ENCODE measurements at regions not wholly inside any gene's neighbourhood (a gene's known extent, or its start where the extent isn't known, plus 50 kb on each side); places are given as distances from the start of the nearest gene placed in this dataset.

- no peaks in the 10 kb centered on the region for H3K4me1 ChIP-seq (ENCODE audit: control insufficient read depth, insufficient read depth, low read length)
- H3K27me3 ChIP-seq (ENCODE audit: control insufficient read depth, insufficient read depth, low read length), result no peaks in the 10 kb centered on the region
- no peak overlapping the region for H3K4me3 ChIP-seq (ENCODE audit: low read depth in 2 of 2, low read length in 2 of 2)
- in situ Hi-C loops (cut with HindIII; ENCODE audit: low pct_unique_long_range_greater_than_20kb, low sequenced_read_pairs) (no loop called here), intact Hi-C loops (cut with micrococcal nuclease; ENCODE audit: unreplicated experiment) (no loop called here)
- no peak for DNase-seq (ENCODE audit: low read depth, low spot score)
- no peaks in the 10 kb centered on the region for H3K36me3 ChIP-seq (ENCODE audit: control insufficient read depth, insufficient read depth, low read length)
- peaks cover 4% of the 10 kb centered on the region; the same call in 1 of the 2 replicates for H3K9me3 ChIP-seq (ENCODE audit: control insufficient read depth, insufficient read depth, low read depth, low read length)
- ChIA-PET POLR2A (no interaction called here), CTCF (interaction anchor here (0.6 kb wide), 1 partner anchor 185 kb away, joined by 3 read pairs; no protein-coding TSS in a partner anchor)
- TF ChIP-seq SIN3A (IDR thresholded peaks at IDR 0.05; ENCODE audit: borderline replicate concordance, insufficient read depth, low read depth, low read length), result no peak
- TF ChIP-seq, protein P1, sequence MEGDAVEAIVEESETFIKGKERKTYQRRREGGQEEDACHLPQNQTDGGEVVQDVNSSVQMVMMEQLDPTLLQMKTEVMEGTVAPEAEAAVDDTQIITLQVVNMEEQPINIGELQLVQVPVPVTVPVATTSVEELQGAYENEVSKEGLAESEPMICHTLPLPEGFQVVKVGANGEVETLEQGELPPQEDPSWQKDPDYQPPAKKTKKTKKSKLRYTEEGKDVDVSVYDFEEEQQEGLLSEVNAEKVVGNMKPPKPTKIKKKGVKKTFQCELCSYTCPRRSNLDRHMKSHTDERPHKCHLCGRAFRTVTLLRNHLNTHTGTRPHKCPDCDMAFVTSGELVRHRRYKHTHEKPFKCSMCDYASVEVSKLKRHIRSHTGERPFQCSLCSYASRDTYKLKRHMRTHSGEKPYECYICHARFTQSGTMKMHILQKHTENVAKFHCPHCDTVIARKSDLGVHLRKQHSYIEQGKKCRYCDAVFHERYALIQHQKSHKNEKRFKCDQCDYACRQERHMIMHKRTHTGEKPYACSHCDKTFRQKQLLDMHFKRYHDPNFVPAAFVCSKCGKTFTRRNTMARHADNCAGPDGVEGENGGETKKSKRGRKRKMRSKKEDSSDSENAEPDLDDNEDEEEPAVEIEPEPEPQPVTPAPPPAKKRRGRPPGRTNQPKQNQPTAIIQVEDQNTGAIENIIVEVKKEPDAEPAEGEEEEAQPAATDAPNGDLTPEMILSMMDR (IDR thresholded peaks at IDR 0.05), result no peak
- TF ChIP-seq, protein P2, sequence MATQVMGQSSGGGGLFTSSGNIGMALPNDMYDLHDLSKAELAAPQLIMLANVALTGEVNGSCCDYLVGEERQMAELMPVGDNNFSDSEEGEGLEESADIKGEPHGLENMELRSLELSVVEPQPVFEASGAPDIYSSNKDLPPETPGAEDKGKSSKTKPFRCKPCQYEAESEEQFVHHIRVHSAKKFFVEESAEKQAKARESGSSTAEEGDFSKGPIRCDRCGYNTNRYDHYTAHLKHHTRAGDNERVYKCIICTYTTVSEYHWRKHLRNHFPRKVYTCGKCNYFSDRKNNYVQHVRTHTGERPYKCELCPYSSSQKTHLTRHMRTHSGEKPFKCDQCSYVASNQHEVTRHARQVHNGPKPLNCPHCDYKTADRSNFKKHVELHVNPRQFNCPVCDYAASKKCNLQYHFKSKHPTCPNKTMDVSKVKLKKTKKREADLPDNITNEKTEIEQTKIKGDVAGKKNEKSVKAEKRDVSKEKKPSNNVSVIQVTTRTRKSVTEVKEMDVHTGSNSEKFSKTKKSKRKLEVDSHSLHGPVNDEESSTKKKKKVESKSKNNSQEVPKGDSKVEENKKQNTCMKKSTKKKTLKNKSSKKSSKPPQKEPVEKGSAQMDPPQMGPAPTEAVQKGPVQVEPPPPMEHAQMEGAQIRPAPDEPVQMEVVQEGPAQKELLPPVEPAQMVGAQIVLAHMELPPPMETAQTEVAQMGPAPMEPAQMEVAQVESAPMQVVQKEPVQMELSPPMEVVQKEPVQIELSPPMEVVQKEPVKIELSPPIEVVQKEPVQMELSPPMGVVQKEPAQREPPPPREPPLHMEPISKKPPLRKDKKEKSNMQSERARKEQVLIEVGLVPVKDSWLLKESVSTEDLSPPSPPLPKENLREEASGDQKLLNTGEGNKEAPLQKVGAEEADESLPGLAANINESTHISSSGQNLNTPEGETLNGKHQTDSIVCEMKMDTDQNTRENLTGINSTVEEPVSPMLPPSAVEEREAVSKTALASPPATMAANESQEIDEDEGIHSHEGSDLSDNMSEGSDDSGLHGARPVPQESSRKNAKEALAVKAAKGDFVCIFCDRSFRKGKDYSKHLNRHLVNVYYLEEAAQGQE (IDR thresholded peaks at IDR 0.05; ENCODE audit: insufficient read depth in 1 of 2, low read depth in 2 of 2, low read length in 1 of 2), result no peak
- no peak for TF ChIP-seq POLR2AphosphoS5 (IDR thresholded peaks at IDR 0.05; ENCODE audit: low read depth, low read length)
- no peak for TF ChIP-seq TCF7L2 (IDR thresholded peaks at IDR 0.05; ENCODE audit: low read depth, low read length)
- BruUV-seq (replicated peaks), result no TSS peak
- no peak overlapping the region for H3K27ac ChIP-seq (ENCODE audit: low read length)
- no peak for ATAC-seq
Measured at GRCh38 chr7:98687111-98687751, 70.1 kb downstream of the NPTX2 start.

GRCh38 chr7:98691619-98692018 lies 74.5 kb downstream of the NPTX2 start:
- DNase-seq (ENCODE audit: low read depth, low spot score) (no peak), ATAC-seq (no peak)
- ChIA-PET POLR2A (no interaction called here), CTCF (interaction anchor here (0.7 kb wide), 1 partner anchor 337 kb away, joined by 4 read pairs; no protein-coding TSS in a partner anchor)
- Histone ChIP-seq H3K27ac (ENCODE audit: low read length) (no peak overlapping the region), H3K4me1 (ENCODE audit: control insufficient read depth, insufficient read depth, low read length) (no peaks in the 10 kb centered on the region), H3K4me3 (ENCODE audit: low read depth in 2 of 2, low read length in 2 of 2) (no peak overlapping the region), H3K9me3 (ENCODE audit: control insufficient read depth, insufficient read depth, low read depth, low read length) (0 out of 2 replicates have a peak, but pooled peaks cover 1% of the 10 kb centered on the region), H3K36me3 (ENCODE audit: control insufficient read depth, insufficient read depth, low read length) (no peaks in the 10 kb centered on the region), H3K27me3 (ENCODE audit: control insufficient read depth, insufficient read depth, low read length) (no peaks in the 10 kb centered on the region)
- intact Hi-C loops (cut with micrococcal nuclease; ENCODE audit: unreplicated experiment), result no loop called here
- BruUV-seq (replicated peaks), result no TSS peak
- TF ChIP-seq POLR2AphosphoS5 (IDR thresholded peaks at IDR 0.05; ENCODE audit: low read depth, low read length) (no peak), SIN3A (IDR thresholded peaks at IDR 0.05; ENCODE audit: borderline replicate concordance, insufficient read depth, low read depth, low read length) (no peak), TCF7L2 (IDR thresholded peaks at IDR 0.05; ENCODE audit: low read depth, low read length) (no peak)
- TF ChIP-seq, protein P1 (IDR thresholded peaks at IDR 0.05), result no peak
- TF ChIP-seq, protein P2 (IDR thresholded peaks at IDR 0.05; ENCODE audit: insufficient read depth in 1 of 2, low read depth in 2 of 2, low read length in 1 of 2), result no peak
- in situ Hi-C loops (cut with HindIII; ENCODE audit: low pct_unique_long_range_greater_than_20kb, low sequenced_read_pairs), result no loop called here
